CD4-positive, alpha-beta T cell (primary cell): ENCODE measurements at regions not wholly inside any gene's neighbourhood (a gene's known extent, or its start where the extent isn't known, plus 50 kb on each side); places are given as distances from the start of the nearest gene placed in this dataset.

ENCODE experiments used
- ATAC-seq: fragments of 200-7000 bp; cut with Tn5 transposase; one replicate; pipeline ENCODE4 v1.10.0; 2022; ENCODE audit warnings: mild to moderate bottlenecking; ENCODE audit not compliant: poor library complexity
- CTCF ChIA-PET: fragments of 350-600 bp; sonication (Branson Sonifier 250); formaldehyde crosslinking; loops from one replicate; lab custom pipeline; 2021; ENCODE audit warnings: antibody characterized with exemption, inconsistent platforms; lab: Charles Lee
- POLR2A ChIA-PET: fragments of 350-600 bp; sonication (Branson Sonifier 250); formaldehyde crosslinking; loops from one replicate; lab custom pipeline; 2021; ENCODE audit warnings: antibody characterized with exemption, inconsistent platforms; lab: Charles Lee
- DNase-seq, 14 experiments: peaks; one replicate each; pipeline ENCODE4 v3.0.0-alpha.2; 2013 to 2020; ENCODE audit warnings: mixed read lengths in 2 of 14
- H3K27ac ChIP-seq, 2 donors: one replicate each; pipeline versions ENCODE4 v1.5.1 to v1.7.0; 2013; ENCODE audit warnings: low read length in 2 of 2, low read depth in 1 of 2, mild to moderate bottlenecking in 1 of 2
- H3K27me3 ChIP-seq, 2 experiments: 1 replicate in 1 of 2; 2 replicates in 1 of 2; pipeline versions ENCODE4 v1.6.1 to v1.7.0; 2013; ENCODE audit warnings: low read length in 2 of 2, control low read depth in 1 of 2, mild to moderate bottlenecking in 1 of 2, moderate library complexity in 1 of 2; ENCODE audit not compliant: insufficient read depth in 2 of 2, control insufficient read depth in 1 of 2
- H3K36me3 ChIP-seq: one replicate; pipeline ENCODE4 v1.6.1; 2013; ENCODE audit warnings: low read length, control low read depth; ENCODE audit not compliant: insufficient read depth
- H3K4me1 ChIP-seq: one replicate; pipeline ENCODE4 v1.6.1; 2013; ENCODE audit warnings: low read length, control low read depth; ENCODE audit not compliant: insufficient read depth
- H3K4me3 ChIP-seq: one replicate; pipeline ENCODE4 v1.5.1; 2013; ENCODE audit warnings: mild to moderate bottlenecking, low read length, moderate library complexity
- H3K9me3 ChIP-seq, 2 experiments: 1 replicate in 1 of 2; 2 replicates in 1 of 2; pipeline versions ENCODE4 v1.6.1 to v1.7.0; 2013; ENCODE audit warnings: low read length in 2 of 2, mild to moderate bottlenecking in 2 of 2, control low read depth in 1 of 2, moderate library complexity in 1 of 2; ENCODE audit not compliant: control insufficient read depth in 1 of 2, insufficient read depth in 1 of 2
- H3K27ac Mint-ChIP-seq: one replicate; pipeline ENCODE4 v1.8.0; 2020; ENCODE audit warnings: mixed read lengths
- H3K27me3 Mint-ChIP-seq: one replicate; pipeline ENCODE4 v1.8.0; 2021; ENCODE audit warnings: mixed read lengths
- H3K36me3 Mint-ChIP-seq: one replicate; pipeline ENCODE4 v1.8.0; 2021; ENCODE audit warnings: low read depth, mixed read lengths
- H3K4me1 Mint-ChIP-seq: one replicate; pipeline ENCODE4 v1.8.0; 2021; ENCODE audit warnings: low read depth, mixed read lengths
- H3K4me3 Mint-ChIP-seq: one replicate; pipeline ENCODE4 v1.8.0; 2020; ENCODE audit warnings: mild to moderate bottlenecking, mixed read lengths
- H3K9me3 Mint-ChIP-seq: one replicate; pipeline ENCODE4 v1.8.0; 2020; ENCODE audit warnings: mixed read lengths
- CTCF ChIP-seq: fragments of 200-600 bp; IDR thresholded peaks from one replicate; pipeline ENCODE4 v1.8.0; 2022; ENCODE audit warnings: antibody characterized with exemption, mild to moderate bottlenecking
- intact Hi-C, 2 experiments: fragments of 100-400 bp; cut with DNase I in 1 of 2; cut with micrococcal nuclease in 1 of 2; formaldehyde crosslinking; loops; one replicate each; pipeline versions ENCODE4 v1.15.1 to v1.9.0; 2023 to 2025; cut with DNase I, micrococcal nuclease

- CTCF ChIA-PET, result no interaction called here
- Mint-ChIP-seq H3K27ac (no peak overlapping the region), H3K4me1 (no peaks in the 10 kb centered on the region), H3K4me3 (no peak overlapping the region), H3K36me3 (no peaks in the 10 kb centered on the region), H3K27me3 (no peaks in the 10 kb centered on the region), H3K9me3 (no peaks in the 10 kb centered on the region)
- H3K36me3 ChIP-seq, result no peaks in the 10 kb centered on the region
- no peaks in the 10 kb centered on the region for H3K27me3 ChIP-seq
- ATAC-seq, result no peak
- POLR2A ChIA-PET, result no interaction called here
- H3K4me3 ChIP-seq, result no peak overlapping the region
- H3K4me1 ChIP-seq, result no peaks in the 10 kb centered on the region
- no peak overlapping the region for H3K27ac ChIP-seq
- TF ChIP-seq CTCF, result no peak
- H3K9me3 ChIP-seq, result peaks cover 0 to 4% of the 10 kb centered on the region in 2 experiments
- DNase-seq, result no peak
- intact Hi-C loops, result no loop called here
Observed at GRCh38 chr16:73347500-73348375, 299.8 kb upstream of the ZFHX3 start.

- Mint-ChIP-seq H3K9me3 (no peaks in the 10 kb centered on the region), H3K36me3 (no peaks in the 10 kb centered on the region), H3K4me1 (no peaks in the 10 kb centered on the region), H3K4me3 (no peak overlapping the region), H3K27ac (no peak overlapping the region), H3K27me3 (no peaks in the 10 kb centered on the region)
- peaks cover 0 to 3% of the 10 kb centered on the region in 2 experiments for H3K9me3 ChIP-seq
- no peak overlapping the region for H3K27ac ChIP-seq
- no peak overlapping the region for H3K4me3 ChIP-seq
- DNase-seq (no peak), ATAC-seq (no peak)
- TF ChIP-seq CTCF, result no peak
- H3K4me1 ChIP-seq, result no peaks in the 10 kb centered on the region
- intact Hi-C loops, result no loop called here
- CTCF ChIA-PET, result no interaction called here
- POLR2A ChIA-PET, result no interaction called here
- H3K27me3 ChIP-seq, result no peaks in the 10 kb centered on the region
- no peaks in the 10 kb centered on the region for H3K36me3 ChIP-seq
Observed at GRCh38 chr16:73339821-73340220, 291.9 kb upstream of the ZFHX3 start.

- no peak for ATAC-seq
- Mint-ChIP-seq H3K36me3 (no peaks in the 10 kb centered on the region), H3K27ac (no peak overlapping the region), H3K9me3 (no peaks in the 10 kb centered on the region), H3K4me1 (no peaks in the 10 kb centered on the region), H3K27me3 (no peaks in the 10 kb centered on the region), H3K4me3 (no peak overlapping the region)
- H3K36me3 ChIP-seq, result no peaks in the 10 kb centered on the region
- no peak for DNase-seq
- no peaks in the 10 kb centered on the region for H3K27me3 ChIP-seq
- CTCF ChIA-PET, result interaction anchor here (0.6 kb wide), 1 partner anchor 26 kb away, joined by 3 read pairs; no protein-coding TSS in a partner anchor
- no peak overlapping the region for H3K4me3 ChIP-seq
- no peak for TF ChIP-seq CTCF
- no peak overlapping the region for H3K27ac ChIP-seq
- H3K9me3 ChIP-seq, result peaks cover 0 to 12% of the 10 kb centered on the region in 2 experiments
- intact Hi-C loops, result no loop called here
- POLR2A ChIA-PET, result no interaction called here
- no peaks in the 10 kb centered on the region for H3K4me1 ChIP-seq
Observed at GRCh38 chr16:73337373-73338296, 289.7 kb upstream of the ZFHX3 start.
